Sigmoid colon (tissue), 6 donors: ENCODE measurements at regions not wholly inside any gene's neighbourhood (a gene's known extent, or its start where the extent isn't known, plus 50 kb on each side); places are given as distances from the start of the nearest gene placed in this dataset.

Experiments
- DNase-seq: peaks from one replicate; pipeline ENCODE4 v3.0.0-alpha.2; 2019
- H3K27ac ChIP-seq, 4 donors: fragments of 200-600 bp; sonication (generic); one replicate each; pipeline ENCODE4 v1.5.1; 2016 to 2019; ENCODE audit warnings: mild to moderate bottlenecking in 1 of 4
- H3K27me3 ChIP-seq, 3 donors: fragments of 200-600 bp; sonication (generic); one replicate each; pipeline ENCODE4 v1.5.1; 2019; ENCODE audit warnings: mild to moderate bottlenecking in 1 of 3
- H3K36me3 ChIP-seq, 4 donors: fragments of 200-600 bp; sonication (generic); one replicate each; pipeline ENCODE4 v1.5.1; 2016 to 2019
- H3K4me1 ChIP-seq, 4 donors: fragments of 200-600 bp; sonication (generic); one replicate each; pipeline ENCODE4 v1.5.1; 2017 to 2019
- H3K4me3 ChIP-seq, 4 donors: fragments of 200-600 bp; sonication (generic); one replicate each; pipeline ENCODE4 v1.5.1; 2017 to 2019; ENCODE audit warnings: mild to moderate bottlenecking in 2 of 4, moderate library complexity in 1 of 4
- H3K9me3 ChIP-seq, 4 donors: fragments of 200-600 bp in 3 of 4; sonication (generic) in 3 of 4; one replicate each; pipeline versions ENCODE4 v1.5.1 to v1.6.1; 2013 to 2019
- EP300 ChIP-seq, 4 donors: sonication (generic); formaldehyde crosslinking; IDR thresholded peaks; one replicate each; pipeline ENCODE4 v1.6.1; 2017; ENCODE audit warnings: antibody characterized with exemption in 4 of 4
- POLR2A ChIP-seq, 2 donors: fragments of 450-650 bp; IDR thresholded peaks; one replicate each; pipeline ENCODE4 v1.6.1; 2016; ENCODE audit warnings: antibody characterized with exemption in 2 of 2, mild to moderate bottlenecking in 2 of 2, moderate library complexity in 2 of 2
- POLR2AphosphoS5 ChIP-seq, 4 donors: sonication (generic); formaldehyde crosslinking; IDR thresholded peaks; one replicate each; pipeline ENCODE4 v1.6.1; 2017; ENCODE audit warnings: antibody characterized with exemption in 4 of 4
- WGBS, 2 donors: extraction: QIAGEN DNeasy Blood & Tissue Kit; methylation state at CpG; one replicate each; pipeline ENCODE4 v1.1.7; 2013; 5-methylcytosine and 5-hydroxymethylcytosine counted together
- intact Hi-C: fragments of 100-400 bp; cut with DNase I; formaldehyde crosslinking; loops from one replicate; pipeline ENCODE4 v1.15.1; 2023
- TF ChIP-seq, protein P1 (sequence below), 4 experiments: fragments of 450-650 bp in 3 of 4; fragments of 200-600 bp in 1 of 4; IDR thresholded peaks; one replicate each; pipeline ENCODE4 v1.5.1; 2016 to 2019; ENCODE audit warnings: antibody characterized with exemption in 4 of 4, mild to moderate bottlenecking in 3 of 4, moderate library complexity in 2 of 4
- donor health status: healthy with polysubstance abuse.
- donor health status: healthy.

DNA sequence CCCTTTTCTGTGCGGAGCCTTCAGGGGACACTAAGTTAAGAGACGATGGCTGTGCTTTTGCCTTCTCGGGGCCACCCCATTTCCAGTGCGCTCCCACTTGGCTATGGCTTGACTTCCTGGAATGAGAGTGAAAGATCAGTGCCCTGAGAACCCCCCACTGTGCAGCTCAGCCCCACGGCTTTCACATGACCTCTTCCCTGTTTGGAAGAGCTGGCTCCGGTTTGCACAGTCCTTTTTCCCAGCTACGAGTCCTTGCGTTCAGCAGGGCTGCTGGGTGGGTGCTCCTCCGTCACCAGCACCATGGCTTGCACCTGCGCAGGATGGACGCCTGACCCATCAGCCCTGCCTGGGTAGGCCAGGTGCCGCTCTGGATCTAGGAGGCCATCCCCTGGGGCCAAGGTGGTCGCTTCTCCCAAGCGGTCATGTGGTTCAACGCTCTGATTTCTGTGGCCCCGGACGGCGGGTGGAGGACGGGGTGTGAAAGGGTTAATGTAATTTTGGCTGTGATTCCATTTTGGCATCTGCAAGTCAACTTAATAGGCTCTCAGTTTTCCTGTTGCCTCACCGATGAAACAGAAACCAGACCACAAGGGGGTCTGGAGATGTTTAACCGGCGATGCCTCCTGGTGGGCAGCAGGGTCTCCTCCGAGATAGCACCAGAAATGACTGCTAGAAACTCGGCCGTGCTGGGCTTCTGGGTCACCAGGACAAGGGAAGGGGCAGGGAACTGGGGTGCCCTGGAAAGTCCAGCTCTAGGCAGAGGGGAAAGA lies 113.1 kb upstream of the HAAO start:
- peak; percentile 75 for DNase-seq

DNA sequence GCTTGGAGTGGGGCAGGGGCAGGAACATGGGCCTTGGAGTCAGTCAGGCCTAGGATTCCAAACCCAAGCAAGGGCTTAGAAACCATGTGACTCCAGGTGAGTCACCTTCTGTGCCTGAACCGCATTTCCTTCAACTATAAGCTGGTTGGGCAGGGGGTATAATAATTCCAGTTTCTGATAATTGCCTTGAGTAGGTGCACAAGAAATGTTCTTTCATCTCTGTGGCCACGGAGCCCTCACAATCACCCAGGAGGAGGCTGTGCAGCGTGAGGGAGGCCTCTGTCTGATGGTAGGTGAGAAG lies 112.1 kb upstream of the HAAO start:
- peaks cover 0 to 50% (median 44%) of the 10 kb centered on the region in 4 donors for H3K4me1 ChIP-seq
- 93 to 94% methylated on average over 3 of the region's 3 CpGs for WGBS, 2 donors
- peaks cover 0 to 3% (median 0%) of the 10 kb centered on the region in 4 donors for H3K9me3 ChIP-seq
- DNase-seq = no peak
- peak overlapping the region in 2 of 4 donors; percentile 25 to 86 for H3K27ac ChIP-seq
- intact Hi-C loops = no loop called here
- TF ChIP-seq POLR2A (IDR thresholded peaks at IDR 0.05) (no peak), POLR2AphosphoS5 (IDR thresholded peaks at IDR 0.05) (no peak), EP300 (IDR thresholded peaks at IDR 0.05) (no peak)
- TF ChIP-seq, protein P1, sequence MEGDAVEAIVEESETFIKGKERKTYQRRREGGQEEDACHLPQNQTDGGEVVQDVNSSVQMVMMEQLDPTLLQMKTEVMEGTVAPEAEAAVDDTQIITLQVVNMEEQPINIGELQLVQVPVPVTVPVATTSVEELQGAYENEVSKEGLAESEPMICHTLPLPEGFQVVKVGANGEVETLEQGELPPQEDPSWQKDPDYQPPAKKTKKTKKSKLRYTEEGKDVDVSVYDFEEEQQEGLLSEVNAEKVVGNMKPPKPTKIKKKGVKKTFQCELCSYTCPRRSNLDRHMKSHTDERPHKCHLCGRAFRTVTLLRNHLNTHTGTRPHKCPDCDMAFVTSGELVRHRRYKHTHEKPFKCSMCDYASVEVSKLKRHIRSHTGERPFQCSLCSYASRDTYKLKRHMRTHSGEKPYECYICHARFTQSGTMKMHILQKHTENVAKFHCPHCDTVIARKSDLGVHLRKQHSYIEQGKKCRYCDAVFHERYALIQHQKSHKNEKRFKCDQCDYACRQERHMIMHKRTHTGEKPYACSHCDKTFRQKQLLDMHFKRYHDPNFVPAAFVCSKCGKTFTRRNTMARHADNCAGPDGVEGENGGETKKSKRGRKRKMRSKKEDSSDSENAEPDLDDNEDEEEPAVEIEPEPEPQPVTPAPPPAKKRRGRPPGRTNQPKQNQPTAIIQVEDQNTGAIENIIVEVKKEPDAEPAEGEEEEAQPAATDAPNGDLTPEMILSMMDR (IDR thresholded peaks at IDR 0.05) = no peak
- H3K4me3 ChIP-seq = no peak overlapping the region
- H3K27me3 ChIP-seq = no peaks in the 10 kb centered on the region
- H3K36me3 ChIP-seq = no peaks in the 10 kb centered on the region

More for the DNA sequence above, 113.1 kb upstream of the HAAO start:
- H3K27me3 ChIP-seq = no peaks in the 10 kb centered on the region
- no peaks in the 10 kb centered on the region for H3K36me3 ChIP-seq
- 58 to 69% methylated on average over 25 of the region's 25 CpGs for WGBS, 2 donors
- intact Hi-C loops = loop anchor here (2.0 kb wide), 1 partner anchor 79 kb away; no protein-coding TSS in a partner anchor
- H3K27ac ChIP-seq = peak overlapping the region; percentile 71 to 86 (median 79)
- H3K4me3 ChIP-seq = no peak overlapping the region
- H3K9me3 ChIP-seq = peaks cover 0 to under 1% (median 0%) of the 10 kb centered on the region in 4 donors
- peak in 3 of 4 donors; percentile 21 to 55 (median 40) for TF ChIP-seq POLR2AphosphoS5 (IDR thresholded peaks at IDR 0.05)
- no peak for TF ChIP-seq EP300 (IDR thresholded peaks at IDR 0.05)
- TF ChIP-seq, protein P1 (IDR thresholded peaks at IDR 0.05) = peak in 1 of 4 experiments; percentile 28
- TF ChIP-seq POLR2A (IDR thresholded peaks at IDR 0.05) = no peak
- H3K4me1 ChIP-seq = peaks cover 0 to 53% (median 47%) of the 10 kb centered on the region in 4 donors

DNA sequence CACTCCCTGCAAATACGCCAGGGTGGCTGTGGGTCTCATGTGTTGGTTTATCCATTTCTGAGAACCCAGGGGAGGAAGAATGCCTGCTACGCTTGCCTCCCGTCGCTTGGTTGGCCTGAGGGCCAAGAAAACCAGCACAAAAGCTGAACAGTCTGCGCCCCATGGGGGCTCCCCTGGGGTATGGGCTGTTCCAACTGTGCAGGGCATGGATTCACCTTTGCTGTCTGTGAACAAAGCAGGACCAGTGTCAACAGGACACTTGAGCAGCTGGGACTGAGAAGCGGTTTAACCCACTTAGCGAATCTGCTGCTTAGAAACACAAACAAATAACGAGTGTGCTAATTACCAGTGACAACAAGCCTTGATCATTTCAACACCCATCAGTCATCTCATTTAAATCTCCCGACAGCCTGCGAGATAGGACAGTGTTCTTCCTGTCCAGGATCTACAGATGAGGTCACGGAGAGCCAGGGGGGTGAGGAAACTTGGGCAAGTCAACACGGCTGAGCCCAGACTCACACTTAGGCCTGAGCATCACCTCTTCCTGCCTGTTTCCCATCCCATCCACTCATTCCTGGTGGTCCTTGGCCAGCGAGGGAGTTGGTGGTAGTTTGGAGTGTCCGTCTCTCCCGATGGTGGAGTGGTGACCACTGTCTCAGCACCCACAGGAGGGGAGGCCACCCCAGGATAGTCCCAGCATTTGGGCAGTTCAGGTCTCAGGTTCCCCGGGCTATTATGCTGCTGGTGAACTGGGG lies 111.6 kb upstream of the HAAO start:
- intact Hi-C loops = no loop called here
- TF ChIP-seq POLR2AphosphoS5 (IDR thresholded peaks at IDR 0.05) (no peak), EP300 (IDR thresholded peaks at IDR 0.05) (no peak), POLR2A (IDR thresholded peaks at IDR 0.05) (no peak)
- TF ChIP-seq, protein P1 (IDR thresholded peaks at IDR 0.05) = no peak
- DNase-seq = no peak
- Histone ChIP-seq H3K9me3 (peaks cover 0 to 3% (median 0%) of the 10 kb centered on the region in 4 donors), H3K27me3 (no peaks in the 10 kb centered on the region), H3K4me3 (no peak overlapping the region), H3K36me3 (no peaks in the 10 kb centered on the region), H3K27ac (peak overlapping the region in 2 of 4 donors; percentile 25 to 86), H3K4me1 (peaks cover 0 to 47% (median 41%) of the 10 kb centered on the region in 4 donors)
- WGBS, 2 donors = 82 to 86% methylated on average over 16 of the region's 16 CpGs

DNA sequence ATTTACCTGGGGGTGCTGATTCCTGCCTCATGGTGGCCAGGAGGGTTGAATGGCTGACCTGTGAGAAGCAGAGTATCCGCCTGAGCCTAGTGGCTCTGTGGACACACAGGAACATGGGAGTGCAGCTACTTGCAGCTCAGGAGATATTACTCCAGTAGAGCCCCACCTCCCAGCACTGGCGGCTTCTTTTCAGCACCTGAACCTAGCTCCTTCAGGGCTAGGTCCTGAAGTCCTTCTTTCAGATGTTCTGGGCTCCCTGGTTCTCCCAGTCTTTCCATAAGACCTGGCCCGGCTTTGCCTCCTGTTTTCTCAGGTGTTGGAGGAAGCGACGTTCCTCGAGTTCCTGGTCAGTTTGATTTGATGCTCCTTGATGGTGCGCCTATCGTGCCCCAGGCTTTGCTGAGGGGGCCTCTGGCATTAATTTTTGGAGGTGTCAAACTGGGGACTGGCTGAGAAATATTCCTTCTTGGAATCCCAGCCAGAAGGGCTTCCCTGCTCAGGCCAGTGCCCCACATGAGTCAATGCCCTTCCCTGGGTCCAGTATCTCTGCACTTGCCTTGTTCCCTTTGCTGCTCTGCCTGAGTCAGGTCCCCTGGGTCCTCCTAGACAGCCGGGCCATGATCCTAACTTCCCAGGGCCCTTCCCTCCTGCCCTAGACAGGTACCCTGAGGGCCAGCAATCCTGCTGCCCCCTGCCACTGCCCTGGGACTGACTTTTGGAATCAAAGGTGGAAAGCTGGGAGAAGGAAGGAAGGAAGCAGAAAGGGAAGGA lies 110.7 kb upstream of the HAAO start:
- no peaks in the 10 kb centered on the region for H3K36me3 ChIP-seq
- peaks cover 0 to 3% (median 0%) of the 10 kb centered on the region in 4 donors for H3K9me3 ChIP-seq
- TF ChIP-seq POLR2AphosphoS5 (IDR thresholded peaks at IDR 0.05) (no peak), EP300 (IDR thresholded peaks at IDR 0.05) (no peak), POLR2A (IDR thresholded peaks at IDR 0.05) (no peak)
- TF ChIP-seq, protein P1 (IDR thresholded peaks at IDR 0.05) = no peak
- peaks cover 0 to 38% (median 32%) of the 10 kb centered on the region in 4 donors for H3K4me1 ChIP-seq
- DNase-seq = peak; percentile 53
- H3K27me3 ChIP-seq = no peaks in the 10 kb centered on the region
- no peak overlapping the region for H3K4me3 ChIP-seq
- intact Hi-C loops = no loop called here
- H3K27ac ChIP-seq = peak overlapping the region in 2 of 4 donors; percentile 25 to 33
- WGBS, 2 donors = 84 to 91% methylated on average over 9 of the region's 9 CpGs
